ENCODE measurements at regions not wholly inside any gene's neighbourhood (a gene's known extent, or its start where the extent isn't known, plus 50 kb on each side); places are given as distances from the start of the nearest gene placed in this dataset.

- TF ChIP-seq CTCF (IDR thresholded peaks at IDR 0.05; ENCODE audit: partially characterized antibody, unreplicated experiment): no peak
- H3K9me3 Mint-ChIP-seq (ENCODE audit: unreplicated experiment): no peaks in the 10 kb centered on the region
- no peaks in the 10 kb centered on the region for H3K36me3 Mint-ChIP-seq (ENCODE audit: unreplicated experiment)
- H3K27ac Mint-ChIP-seq (ENCODE audit: unreplicated experiment): no peak overlapping the region
- H3K4me3 Mint-ChIP-seq (ENCODE audit: unreplicated experiment): no peak overlapping the region
- no peaks in the 10 kb centered on the region for H3K27me3 Mint-ChIP-seq (ENCODE audit: unreplicated experiment)
- H3K4me1 Mint-ChIP-seq (ENCODE audit: low read depth, unreplicated experiment): no peaks in the 10 kb centered on the region
- DNase-seq: no peak
Measured at GRCh38 chr4:60780874-60781273, 419.3 kb upstream of the ADGRL3 start.

GRCh38 chr4:60790608-60791007 is 409.5 kb upstream of the ADGRL3 start:
- H3K4me3 Mint-ChIP-seq (ENCODE audit: unreplicated experiment): no peak overlapping the region
- H3K9me3 Mint-ChIP-seq (ENCODE audit: unreplicated experiment): no peaks in the 10 kb centered on the region
- DNase-seq: no peak
- H3K27ac Mint-ChIP-seq (ENCODE audit: unreplicated experiment): no peak overlapping the region
- no peaks in the 10 kb centered on the region for H3K4me1 Mint-ChIP-seq (ENCODE audit: low read depth, unreplicated experiment)
- no peak for TF ChIP-seq CTCF (IDR thresholded peaks at IDR 0.05; ENCODE audit: partially characterized antibody, unreplicated experiment)
- H3K27me3 Mint-ChIP-seq (ENCODE audit: unreplicated experiment): no peaks in the 10 kb centered on the region
- H3K36me3 Mint-ChIP-seq (ENCODE audit: unreplicated experiment): no peaks in the 10 kb centered on the region

- Mint-ChIP-seq H3K27ac (ENCODE audit: unreplicated experiment) (no peak overlapping the region), H3K4me3 (ENCODE audit: unreplicated experiment) (no peak overlapping the region)
Measured at GRCh38 chr4:60794372-60794771, 405.8 kb upstream of the ADGRL3 start.

GRCh38 chr4:60799214-60799613 is 400.9 kb upstream of the ADGRL3 start:
- no peak for TF ChIP-seq CTCF (IDR thresholded peaks at IDR 0.05; ENCODE audit: partially characterized antibody, unreplicated experiment)
- Mint-ChIP-seq H3K27ac (ENCODE audit: unreplicated experiment) (no peak overlapping the region), H3K27me3 (ENCODE audit: unreplicated experiment) (no peaks in the 10 kb centered on the region), H3K36me3 (ENCODE audit: unreplicated experiment) (no peaks in the 10 kb centered on the region), H3K4me3 (ENCODE audit: unreplicated experiment) (no peak overlapping the region), H3K4me1 (ENCODE audit: low read depth, unreplicated experiment) (peaks cover 5% of the 10 kb centered on the region), H3K9me3 (ENCODE audit: unreplicated experiment) (peaks cover 2% of the 10 kb centered on the region)
- no peak for DNase-seq

More at GRCh38 chr4:60794372-60794771, 405.8 kb upstream of the ADGRL3 start:
- Mint-ChIP-seq H3K9me3 (ENCODE audit: unreplicated experiment) (peaks cover 2% of the 10 kb centered on the region), H3K36me3 (ENCODE audit: unreplicated experiment) (no peaks in the 10 kb centered on the region), H3K27me3 (ENCODE audit: unreplicated experiment) (no peaks in the 10 kb centered on the region), H3K4me1 (ENCODE audit: low read depth, unreplicated experiment) (peaks cover 5% of the 10 kb centered on the region)
- DNase-seq: no peak
- no peak for TF ChIP-seq CTCF (IDR thresholded peaks at IDR 0.05; ENCODE audit: partially characterized antibody, unreplicated experiment)

GRCh38 chr4:60800701-60801100 is 399.4 kb upstream of the ADGRL3 start:
- H3K4me1 Mint-ChIP-seq (ENCODE audit: low read depth, unreplicated experiment): peaks cover 5% of the 10 kb centered on the region
- H3K9me3 Mint-ChIP-seq (ENCODE audit: unreplicated experiment): peaks cover 2% of the 10 kb centered on the region
- H3K27ac Mint-ChIP-seq (ENCODE audit: unreplicated experiment): no peak overlapping the region
- no peaks in the 10 kb centered on the region for H3K27me3 Mint-ChIP-seq (ENCODE audit: unreplicated experiment)
- no peak overlapping the region for H3K4me3 Mint-ChIP-seq (ENCODE audit: unreplicated experiment)
- TF ChIP-seq CTCF (IDR thresholded peaks at IDR 0.05; ENCODE audit: partially characterized antibody, unreplicated experiment): no peak
- no peaks in the 10 kb centered on the region for H3K36me3 Mint-ChIP-seq (ENCODE audit: unreplicated experiment)
- DNase-seq: no peak
